MM.1S (cell line): ENCODE measurements at regions not wholly inside any gene's neighbourhood (a gene's known extent, or its start where the extent isn't known, plus 50 kb on each side); places are given as distances from the start of the nearest gene placed in this dataset.
"Not testable (repeated sequence)": the region's sequence is repeated elsewhere in the genome, so short reads cannot be mapped to it uniquely, and the experiment has no call there.

Experiments
- EZH2phosphoT487 ChIP-seq: fragments of 300-600 bp; sonication (generic); IDR thresholded peaks from 2 replicates; pipeline ENCODE4 v1.6.1; 2018; ENCODE audit warnings: antibody characterized with exemption, low read length
- TF ChIP-seq, protein P1 (sequence below): fragments of 300-600 bp; sonication (generic); IDR thresholded peaks from 2 replicates; pipeline ENCODE4 v1.5.1; 2016; ENCODE audit warnings: antibody characterized with exemption, low read length, mixed read lengths

- TF ChIP-seq, protein P1, sequence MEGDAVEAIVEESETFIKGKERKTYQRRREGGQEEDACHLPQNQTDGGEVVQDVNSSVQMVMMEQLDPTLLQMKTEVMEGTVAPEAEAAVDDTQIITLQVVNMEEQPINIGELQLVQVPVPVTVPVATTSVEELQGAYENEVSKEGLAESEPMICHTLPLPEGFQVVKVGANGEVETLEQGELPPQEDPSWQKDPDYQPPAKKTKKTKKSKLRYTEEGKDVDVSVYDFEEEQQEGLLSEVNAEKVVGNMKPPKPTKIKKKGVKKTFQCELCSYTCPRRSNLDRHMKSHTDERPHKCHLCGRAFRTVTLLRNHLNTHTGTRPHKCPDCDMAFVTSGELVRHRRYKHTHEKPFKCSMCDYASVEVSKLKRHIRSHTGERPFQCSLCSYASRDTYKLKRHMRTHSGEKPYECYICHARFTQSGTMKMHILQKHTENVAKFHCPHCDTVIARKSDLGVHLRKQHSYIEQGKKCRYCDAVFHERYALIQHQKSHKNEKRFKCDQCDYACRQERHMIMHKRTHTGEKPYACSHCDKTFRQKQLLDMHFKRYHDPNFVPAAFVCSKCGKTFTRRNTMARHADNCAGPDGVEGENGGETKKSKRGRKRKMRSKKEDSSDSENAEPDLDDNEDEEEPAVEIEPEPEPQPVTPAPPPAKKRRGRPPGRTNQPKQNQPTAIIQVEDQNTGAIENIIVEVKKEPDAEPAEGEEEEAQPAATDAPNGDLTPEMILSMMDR, result not testable (repeated sequence)
- TF ChIP-seq EZH2phosphoT487, result not testable (repeated sequence)
Observed at GRCh38 chr21:28837426-28837825, 155.3 kb downstream of the LTN1 start.
